CD14-positive monocyte (primary cell): ENCODE measurements at regions not wholly inside any gene's neighbourhood (a gene's known extent, or its start where the extent isn't known, plus 50 kb on each side); places are given as distances from the start of the nearest gene placed in this dataset.
A peak's percentile ranks its signal among the peaks of the same experiment; 100 is the strongest.

Experiments used
- DNase-seq, 3 donors: peaks; one replicate each; pipeline ENCODE4 v3.0.0-alpha.2; 2011 to 2022
- H2AFZ ChIP-seq: 2 replicates; pipeline ENCODE4 v1.6.0; 2012; ENCODE audit warnings: mild to moderate bottlenecking, low read depth, low read length, inconsistent platforms; ENCODE audit not compliant: insufficient read depth, poor library complexity, severe bottlenecking
- H3K27ac ChIP-seq, 2 donors: 1 replicate in 1 of 2; 2 replicates in 1 of 2; pipeline ENCODE4 v1.5.1; 2012 to 2013; ENCODE audit warnings: low read length in 2 of 2, control low read depth in 1 of 2, inconsistent platforms in 1 of 2, low read depth in 1 of 2, mild to moderate bottlenecking in 1 of 2
- H3K27me3 ChIP-seq, 2 donors: one replicate each; pipeline versions ENCODE4 v1.6.0 to v1.6.1; 2011 to 2013; ENCODE audit warnings: low read length in 2 of 2; ENCODE audit not compliant: control insufficient read depth in 2 of 2, insufficient read depth in 2 of 2
- H3K36me3 ChIP-seq, 2 donors: replicated peaks in 1 of 2; 1 replicate in 1 of 2; 2 replicates in 1 of 2; pipeline versions ENCODE4 v1.5.1 to v1.6.1; 2012 to 2013; ENCODE audit warnings: low read length in 2 of 2, control low read depth in 1 of 2, inconsistent platforms in 1 of 2, mild to moderate bottlenecking in 1 of 2; ENCODE audit not compliant: insufficient read depth in 2 of 2, control insufficient read depth in 1 of 2
- H3K4me1 ChIP-seq, 2 donors: 1 replicate in 1 of 2; 2 replicates in 1 of 2; pipeline versions ENCODE4 v1.5.1 to v1.6.1; 2012 to 2013; ENCODE audit warnings: low read length in 2 of 2, control low read depth in 1 of 2, inconsistent platforms in 1 of 2, mild to moderate bottlenecking in 1 of 2, moderate library complexity in 1 of 2; ENCODE audit not compliant: insufficient read depth in 2 of 2, control insufficient read depth in 1 of 2
- H3K4me2 ChIP-seq: replicated peaks from 2 replicates; pipeline ENCODE3; 2012; ENCODE audit warnings: low read length, moderate library complexity, mild to moderate bottlenecking; ENCODE audit not compliant: poor library complexity, severe bottlenecking; ENCODE audit errors: extremely low read depth
- H3K4me3 ChIP-seq, 3 experiments: fragments of 200-600 bp in 1 of 3; sonication (generic) in 1 of 3; replicated peaks in 1 of 3; 1 replicate in 2 of 3; 2 replicates in 1 of 3; pipeline ENCODE4 v1.5.1; 2011 to 2013; ENCODE audit warnings: low read length in 3 of 3, mild to moderate bottlenecking in 3 of 3, control low read depth in 2 of 3, low read depth in 2 of 3, inconsistent platforms in 1 of 3, moderate library complexity in 1 of 3
- H3K79me2 ChIP-seq: 2 replicates; pipeline ENCODE4 v1.6.0; 2012; ENCODE audit warnings: mild to moderate bottlenecking, control low read depth, inconsistent platforms, low read length, moderate library complexity; ENCODE audit not compliant: insufficient read depth
- H3K9ac ChIP-seq: 2 replicates; pipeline ENCODE4 v1.6.0; 2017; ENCODE audit warnings: low read length, mild to moderate bottlenecking; ENCODE audit not compliant: insufficient read depth, poor library complexity, severe bottlenecking
- H3K9me3 ChIP-seq, 2 donors: replicated peaks in 1 of 2; 1 replicate in 1 of 2; 2 replicates in 1 of 2; pipeline versions ENCODE4 v1.5.1 to v1.6.1; 2012 to 2013; ENCODE audit warnings: low read length in 2 of 2, control low read depth in 1 of 2; ENCODE audit not compliant: control insufficient read depth in 1 of 2, insufficient read depth in 1 of 2
- H4K20me1 ChIP-seq: 2 replicates; pipeline ENCODE4 v1.6.0; 2012; ENCODE audit warnings: mild to moderate bottlenecking, low read length, control low read depth, moderate library complexity; ENCODE audit not compliant: insufficient read depth
- H3K27ac Mint-ChIP-seq, 7 donors: one replicate each; pipeline ENCODE4 v1.8.0; 2020; ENCODE audit warnings: mild to moderate bottlenecking in 7 of 7, mixed read lengths in 7 of 7, moderate library complexity in 6 of 7, inconsistent platforms in 2 of 7
- H3K27me3 Mint-ChIP-seq, 3 donors: one replicate each; pipeline ENCODE4 v1.8.0; 2021 to 2022; ENCODE audit warnings: low read depth in 3 of 3, mild to moderate bottlenecking in 3 of 3, mixed read lengths in 3 of 3, moderate library complexity in 3 of 3, inconsistent platforms in 1 of 3
- H3K36me3 Mint-ChIP-seq, 2 donors: one replicate each; pipeline ENCODE4 v1.8.0; 2020; ENCODE audit warnings: mixed read lengths in 2 of 2, inconsistent platforms in 1 of 2, mild to moderate bottlenecking in 1 of 2
- H3K4me1 Mint-ChIP-seq: one replicate; pipeline ENCODE4 v1.8.0; 2020; ENCODE audit warnings: mild to moderate bottlenecking, mixed read lengths
- H3K4me3 Mint-ChIP-seq, 2 donors: one replicate each; pipeline ENCODE4 v1.8.0; 2020; ENCODE audit warnings: mild to moderate bottlenecking in 2 of 2, mixed read lengths in 2 of 2, moderate library complexity in 1 of 2
- H3K9me3 Mint-ChIP-seq, 7 donors: one replicate each; pipeline ENCODE4 v1.8.0; 2020 to 2022; ENCODE audit warnings: mixed read lengths in 7 of 7, mild to moderate bottlenecking in 6 of 7, moderate library complexity in 6 of 7, inconsistent platforms in 2 of 7
- CTCF ChIP-seq: fragments of 200-600 bp; IDR thresholded peaks from one replicate; pipeline ENCODE4 v1.8.0; 2022; ENCODE audit warnings: antibody characterized with exemption, mild to moderate bottlenecking
- WGBS: methylation state at CpG from one replicate; pipeline ENCODE4 v1.1.5; 2013; ENCODE audit warnings: missing lambda C conversion rate; ENCODE audit not compliant: insufficient coverage; 5-methylcytosine and 5-hydroxymethylcytosine counted together
- intact Hi-C, 2 donors: fragments of 100-400 bp; cut with micrococcal nuclease; formaldehyde crosslinking; loops; one replicate each; pipeline versions ENCODE4 v1.15.0 to v1.15.1; 2023

- WGBS = no CpG with 5 or more reads among the region's 1 CpG
These were observed 134.8 kb upstream of the TTC14 start for GRCh38 chr3:180467177-180467576.

DNA sequence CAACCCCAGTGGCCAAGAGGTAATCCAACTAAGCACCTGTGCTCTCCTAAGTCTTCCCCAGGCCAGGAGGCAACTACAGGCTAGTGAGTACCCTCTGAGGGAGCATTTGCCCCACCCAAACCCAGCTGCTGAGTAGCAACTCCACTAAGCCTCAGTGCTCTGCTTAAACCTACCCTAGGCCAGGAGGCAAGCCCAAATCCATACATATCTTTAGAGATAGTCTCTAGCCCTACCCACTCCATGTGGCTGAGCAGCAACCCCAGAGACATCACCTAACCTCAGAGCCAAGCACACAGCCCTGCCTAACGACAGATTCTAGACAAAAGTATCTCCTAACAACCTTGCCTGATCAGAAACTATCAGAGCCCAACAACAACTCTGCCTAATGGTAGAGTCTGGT, 132.8 kb upstream of the TTC14 start:
- Mint-ChIP-seq H3K27me3 (peaks cover 0 to 3% (median 0%) of the 10 kb centered on the region in 3 donors), H3K27ac (peak overlapping the region in 1 of 7 donors; percentile 54), H3K4me3 (no peak overlapping the region), H3K9me3 (peaks cover 0 to 14% (median 5%) of the 10 kb centered on the region in 7 donors), H3K36me3 (no peaks in the 10 kb centered on the region), H3K4me1 (no peaks in the 10 kb centered on the region)
- no peak overlapping the region for H3K9ac ChIP-seq
- no peaks in the 10 kb centered on the region for H3K36me3 ChIP-seq
- peaks cover 9% of the 10 kb centered on the region in 2 donors for H3K9me3 ChIP-seq
- no peaks in the 10 kb centered on the region for H4K20me1 ChIP-seq
- no peaks in the 10 kb centered on the region for H3K4me1 ChIP-seq
- no peak for TF ChIP-seq CTCF
- no peaks in the 10 kb centered on the region for H3K79me2 ChIP-seq
- intact Hi-C loops = no loop called here
- H2AFZ ChIP-seq = no peak overlapping the region
- no peak overlapping the region for H3K27ac ChIP-seq
- H3K27me3 ChIP-seq = no peaks in the 10 kb centered on the region
- no peak overlapping the region for H3K4me3 ChIP-seq
- H3K4me2 ChIP-seq = no peak overlapping the region
- WGBS = 57% methylated on average over 1 of the region's 1 CpG
- no peak for DNase-seq

More at GRCh38 chr3:180467177-180467576, 134.8 kb upstream of the TTC14 start:
- H3K36me3 Mint-ChIP-seq = no peaks in the 10 kb centered on the region
- Histone ChIP-seq H2AFZ (no peak overlapping the region), H3K9me3 (peaks cover 9% of the 10 kb centered on the region in 2 donors), H3K27ac (no peak overlapping the region), H3K36me3 (no peaks in the 10 kb centered on the region), H3K27me3 (no peaks in the 10 kb centered on the region), H3K79me2 (no peaks in the 10 kb centered on the region), H3K4me2 (no peak overlapping the region), H4K20me1 (no peaks in the 10 kb centered on the region), H3K9ac (no peak overlapping the region), H3K4me1 (no peaks in the 10 kb centered on the region), H3K4me3 (no peak overlapping the region)
- H3K27me3 Mint-ChIP-seq = peaks cover 0 to 3% (median 0%) of the 10 kb centered on the region in 3 donors
- H3K27ac Mint-ChIP-seq = no peak overlapping the region
- no peaks in the 10 kb centered on the region for H3K4me1 Mint-ChIP-seq
- H3K4me3 Mint-ChIP-seq = no peak overlapping the region
- H3K9me3 Mint-ChIP-seq = peaks cover under 1 to 17% (median 5%) of the 10 kb centered on the region in 7 donors
- no peak for TF ChIP-seq CTCF
- intact Hi-C loops = no loop called here
- no peak for DNase-seq
